ENCODE measurements at regions not wholly inside any gene's neighbourhood (a gene's known extent, or its start where the extent isn't known, plus 50 kb on each side); places are given as distances from the start of the nearest gene placed in this dataset.

DNA sequence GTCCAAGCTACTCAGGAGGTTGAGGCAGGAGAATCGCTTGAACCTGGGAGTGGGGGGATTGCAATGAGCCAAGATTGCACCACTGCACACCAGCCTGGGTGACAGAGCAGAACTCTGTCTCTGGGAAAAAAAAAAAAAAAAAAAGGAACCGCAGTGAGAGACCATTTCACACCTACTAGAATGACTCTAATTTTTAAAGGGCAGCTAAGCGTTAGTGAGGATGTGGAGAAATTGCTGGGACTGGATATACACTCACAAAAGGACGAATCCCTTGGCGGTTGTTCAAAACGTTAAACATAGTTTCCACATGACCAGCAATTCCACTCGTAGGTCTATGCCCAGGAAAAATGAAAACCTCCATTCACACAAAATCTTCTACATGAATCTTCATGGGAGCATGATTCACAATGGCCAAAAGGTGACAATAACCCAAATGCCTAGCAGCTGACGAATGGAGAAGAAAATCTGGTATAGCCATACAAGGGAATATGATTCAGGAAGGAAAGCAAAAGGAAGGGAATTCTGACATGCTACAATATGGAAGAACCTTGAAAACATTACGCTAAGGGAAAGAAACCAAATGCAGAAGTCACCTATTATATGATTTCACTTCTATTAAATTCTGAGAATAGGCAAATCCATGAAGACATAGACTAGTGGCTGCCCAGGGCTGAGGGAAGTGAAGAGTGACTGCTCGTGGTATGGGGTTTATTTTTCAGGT, 127.0 kb downstream of the CHSY1 start:
- DNase-seq = no peak

DNA sequence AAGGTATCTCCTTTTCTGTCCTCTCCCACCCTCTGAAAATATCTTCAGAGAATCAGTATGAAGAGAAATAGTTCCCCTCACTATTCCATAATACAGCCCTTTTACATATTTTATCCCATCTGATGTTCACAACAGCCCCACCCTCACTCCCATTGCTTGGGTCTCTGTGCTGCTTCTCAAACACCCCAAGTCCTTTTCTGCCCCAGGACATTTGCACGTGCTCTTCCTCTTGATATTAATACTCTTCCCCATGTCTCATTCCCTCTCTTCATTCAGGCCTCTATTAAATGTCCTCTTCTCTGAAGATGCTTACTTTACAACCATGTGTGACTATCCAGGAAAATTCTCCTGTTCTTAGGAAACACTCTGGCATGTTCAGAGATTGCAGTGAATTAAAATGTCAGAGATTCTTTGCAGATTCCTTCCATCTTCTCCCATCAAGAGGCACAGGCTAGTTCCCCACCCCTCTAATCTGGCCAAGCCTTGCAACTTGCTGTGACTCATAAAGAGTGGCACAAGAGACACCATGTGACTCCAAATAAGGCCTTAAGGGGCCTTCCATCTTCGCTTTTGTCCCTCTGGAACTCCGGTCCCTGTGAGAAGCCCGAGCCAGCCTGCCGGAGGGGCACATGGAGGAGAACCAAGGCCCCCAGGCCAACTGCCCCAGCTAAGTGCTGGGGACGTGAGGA, 128.5 kb downstream of the CHSY1 start:
- no peak for DNase-seq

DNA sequence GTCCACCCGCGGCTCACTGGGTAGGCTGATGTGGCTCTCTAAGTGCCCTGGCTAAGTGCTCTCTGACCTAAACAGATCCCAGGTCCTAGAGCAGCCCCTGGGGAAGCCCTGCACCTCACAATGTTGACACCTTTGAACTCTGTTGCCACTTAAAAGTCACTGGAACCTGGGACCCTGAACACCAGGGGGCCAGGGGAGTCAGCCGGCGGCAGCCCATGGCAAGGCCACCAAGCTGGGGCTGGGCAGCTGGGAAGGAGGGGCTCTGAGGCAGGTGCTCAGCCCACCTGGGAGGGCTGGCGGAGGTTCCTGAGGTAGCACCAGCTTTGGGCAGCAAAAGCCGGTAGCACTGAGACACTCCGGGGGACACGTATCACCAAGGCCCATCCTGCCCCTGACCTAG, 129.0 kb downstream of the CHSY1 start:
- DNase-seq = no peak

DNA sequence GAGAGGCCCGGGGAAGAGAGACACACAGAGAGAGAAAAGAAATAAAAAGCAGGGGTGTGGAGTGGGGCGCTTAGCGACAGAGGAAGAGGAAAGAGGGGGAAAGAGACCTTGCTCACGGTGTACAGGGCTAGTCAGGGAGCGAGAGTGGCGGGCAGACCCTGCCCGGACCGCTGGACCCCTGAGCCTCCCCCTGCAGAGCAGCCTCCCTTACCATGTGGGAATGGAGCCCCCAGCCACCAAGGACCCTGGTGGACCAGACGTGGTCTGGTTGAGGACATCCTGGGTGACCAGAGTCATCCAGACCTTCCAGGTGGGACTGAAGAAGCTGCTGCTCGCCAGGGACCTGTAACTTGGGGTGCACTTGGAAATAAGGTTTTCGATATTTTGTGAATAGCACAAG, 129.6 kb downstream of the CHSY1 start:
- DNase-seq = no peak

DNA sequence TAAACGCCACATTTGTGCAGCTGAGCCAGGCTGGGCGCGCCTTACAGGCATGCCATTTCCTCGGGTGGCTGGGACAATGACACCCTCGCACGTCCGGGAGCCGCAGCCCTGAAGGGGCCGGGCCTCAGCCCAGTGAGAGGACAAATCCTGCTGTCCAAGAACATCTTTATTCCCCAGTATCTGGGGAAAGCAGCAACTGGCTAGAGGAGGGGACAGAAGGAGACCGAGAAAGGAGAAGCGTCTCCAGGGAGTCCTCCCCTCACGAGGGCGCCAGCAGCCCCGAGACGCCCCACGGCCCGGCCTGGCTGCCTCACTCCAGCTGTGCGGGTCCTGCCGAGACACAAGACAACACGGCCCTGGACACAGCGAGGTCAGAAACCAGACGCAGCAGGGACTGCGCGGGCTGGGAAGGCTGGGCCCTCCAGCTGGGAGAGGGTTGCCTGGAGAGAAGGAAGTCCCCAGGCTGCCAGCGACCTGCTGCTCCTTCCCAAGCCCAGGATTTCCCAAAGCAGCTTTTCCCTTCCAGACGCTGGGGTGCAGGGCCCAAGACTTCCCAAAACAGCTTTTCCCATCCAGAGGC, 130.2 kb downstream of the CHSY1 start:
- peak; percentile 69 for DNase-seq

DNA sequence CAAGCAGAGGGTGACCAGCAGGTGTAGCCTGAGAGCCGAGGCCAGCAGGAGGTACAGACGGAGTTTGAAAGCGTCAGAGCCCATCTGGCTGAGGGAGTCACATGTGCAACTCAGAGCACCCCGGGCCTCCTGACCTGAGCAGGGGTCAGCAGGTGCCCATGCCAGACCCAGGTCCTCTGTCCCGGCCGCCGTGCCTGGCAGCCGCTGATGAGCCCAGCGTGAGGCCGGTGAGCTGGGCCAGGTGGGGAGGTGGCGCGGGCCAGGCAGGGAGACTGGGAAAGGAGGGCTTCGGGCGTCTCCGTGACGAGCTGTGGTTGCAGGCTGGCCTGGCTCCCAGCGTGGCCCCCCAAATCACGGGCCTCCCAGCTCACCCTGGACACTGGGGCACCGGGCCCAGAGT, 130.9 kb downstream of the CHSY1 start:
- DNase-seq = no peak

DNA sequence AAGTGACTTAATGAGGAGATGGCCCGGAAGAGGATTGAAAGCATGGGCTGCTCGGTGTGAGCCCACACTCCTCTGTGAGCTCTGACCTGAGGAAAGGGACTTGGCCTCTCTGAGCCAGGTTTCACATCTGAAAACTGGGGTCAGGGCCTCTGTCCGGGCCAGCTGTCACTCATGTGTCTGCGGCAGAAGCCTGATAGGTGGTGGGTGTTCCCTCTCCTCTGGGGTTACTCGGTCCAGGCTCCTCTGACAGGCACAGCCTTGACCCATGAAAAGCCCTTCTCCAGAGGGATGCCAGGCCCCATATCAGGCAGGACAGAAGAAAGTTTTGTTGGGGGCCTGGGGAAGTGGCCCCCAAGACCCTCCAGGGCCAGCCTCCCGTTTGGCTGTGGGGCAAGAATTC, 131.4 kb downstream of the CHSY1 start:
- no peak for DNase-seq
